K562 (cell line): ENCODE measurements at regions not wholly inside any gene's neighbourhood (a gene's known extent, or its start where the extent isn't known, plus 50 kb on each side); places are given as distances from the start of the nearest gene placed in this dataset.

Experiments used
- CHCHD3 ChIP-seq: fragments of 250-450 bp; sonication (Bioruptor Pico); IDR thresholded peaks from 2 replicates; pipeline ENCODE4 v2.1.2; 2022; ENCODE audit warnings: mild to moderate bottlenecking
- E2F1 ChIP-seq: sonication (generic); formaldehyde crosslinking; IDR thresholded peaks from 2 replicates; pipeline ENCODE4 v1.8.1; 2023; ENCODE audit warnings: mild to moderate bottlenecking, missing genetic modification reagents, moderate library complexity
- MIER1 ChIP-seq: fragments of 450-650 bp; IDR thresholded peaks from 2 replicates; pipeline ENCODE4 v1.6.1; 2016; ENCODE audit warnings: antibody characterized with exemption, mild to moderate bottlenecking, low read depth
- NRF1 ChIP-seq, 2 experiments: fragments of 450-650 bp; IDR thresholded peaks in 1 of 2; conservative IDR thresholded peaks in 1 of 2; 2 replicates each; pipeline ENCODE4 v1.6.1; 2014; ENCODE audit warnings: mild to moderate bottlenecking in 2 of 2
- TCF7L2 ChIP-seq: fragments of 150-350 bp; IDR thresholded peaks from 2 replicates; pipeline ENCODE4 v1.6.1; 2016; ENCODE audit warnings: low read depth, mild to moderate bottlenecking, low read length, moderate library complexity
- TRIM24 ChIP-seq, 2 experiments: fragments of 450-650 bp; IDR thresholded peaks; 2 replicates each; pipeline ENCODE4 v1.6.1; 2016
- ZNF274 ChIP-seq: IDR thresholded peaks from 2 replicates; pipeline ENCODE4 v1.6.1; 2011; ENCODE audit warnings: low read depth, mild to moderate bottlenecking, low read length, moderate library complexity, borderline replicate concordance
- ZNF3 ChIP-seq: fragments of 250-450 bp; sonication (Bioruptor Pico); IDR thresholded peaks from 2 replicates; pipeline ENCODE4 v1.5.0; 2021; ENCODE audit warnings: mild to moderate bottlenecking, moderate library complexity
- ZNF740 ChIP-seq, 3 experiments: fragments of 200-800 bp in 1 of 3; sonication (Bioruptor generic) in 1 of 3; sonication (generic) in 1 of 3; formaldehyde crosslinking in 1 of 3; IDR thresholded peaks; 2 replicates each; pipeline versions ENCODE4 v1.6.1 to v1.8.0; 2016 to 2022; ENCODE audit warnings: mild to moderate bottlenecking in 2 of 3, missing compliant biosample characterization in 2 of 3, missing genetic modification characterization in 2 of 3, missing genetic modification reagents in 1 of 3
- TF ChIP-seq, protein P1 (sequence below), 2 experiments: fragments of 450-650 bp in 1 of 2; sonication (generic) in 1 of 2; formaldehyde crosslinking in 1 of 2; IDR thresholded peaks; 2 replicates each; pipeline versions ENCODE4 v1.7.1 to v1.9.0; 2016 to 2022; ENCODE audit warnings: inconsistent platforms in 1 of 2, mild to moderate bottlenecking in 1 of 2, missing genetic modification reagents in 1 of 2
- TF ChIP-seq, protein P2 (sequence below): sonication (generic); formaldehyde crosslinking; IDR thresholded peaks from 2 replicates; pipeline ENCODE4 v1.8.1; 2023; ENCODE audit warnings: mild to moderate bottlenecking, missing genetic modification reagents

DNA sequence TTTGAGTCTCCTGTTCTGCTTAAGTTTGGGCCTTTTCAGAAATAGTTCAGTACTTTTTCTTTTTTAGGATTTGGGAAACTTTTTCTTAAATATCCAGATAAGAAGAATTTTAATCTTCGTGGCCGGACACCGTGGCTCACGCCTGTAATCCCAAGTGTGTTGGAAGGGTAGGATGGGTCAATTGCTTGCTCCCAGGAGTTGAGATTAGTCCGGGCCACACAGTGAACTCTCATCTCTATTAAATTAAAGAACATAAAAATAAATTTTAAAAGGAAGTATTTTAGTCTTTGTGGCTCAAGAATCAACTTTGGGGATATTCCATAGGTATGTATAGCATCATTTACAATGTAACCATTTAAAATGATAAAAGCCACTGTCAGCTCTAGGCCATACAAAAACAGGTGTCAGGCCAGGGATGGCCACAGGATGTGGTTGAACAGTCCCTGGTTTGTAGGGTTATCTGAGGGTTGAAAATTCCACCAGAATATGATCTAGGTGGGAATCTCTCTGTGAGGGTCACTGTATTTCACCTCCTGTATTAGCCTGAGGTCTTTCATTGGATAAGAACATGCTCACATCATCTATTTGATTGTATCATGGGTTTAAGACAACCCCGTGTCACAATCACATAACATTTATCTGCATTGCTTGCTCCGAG is 115.6 kb downstream of the GGTLC2 start (continued):
- TF ChIP-seq, protein P1, sequence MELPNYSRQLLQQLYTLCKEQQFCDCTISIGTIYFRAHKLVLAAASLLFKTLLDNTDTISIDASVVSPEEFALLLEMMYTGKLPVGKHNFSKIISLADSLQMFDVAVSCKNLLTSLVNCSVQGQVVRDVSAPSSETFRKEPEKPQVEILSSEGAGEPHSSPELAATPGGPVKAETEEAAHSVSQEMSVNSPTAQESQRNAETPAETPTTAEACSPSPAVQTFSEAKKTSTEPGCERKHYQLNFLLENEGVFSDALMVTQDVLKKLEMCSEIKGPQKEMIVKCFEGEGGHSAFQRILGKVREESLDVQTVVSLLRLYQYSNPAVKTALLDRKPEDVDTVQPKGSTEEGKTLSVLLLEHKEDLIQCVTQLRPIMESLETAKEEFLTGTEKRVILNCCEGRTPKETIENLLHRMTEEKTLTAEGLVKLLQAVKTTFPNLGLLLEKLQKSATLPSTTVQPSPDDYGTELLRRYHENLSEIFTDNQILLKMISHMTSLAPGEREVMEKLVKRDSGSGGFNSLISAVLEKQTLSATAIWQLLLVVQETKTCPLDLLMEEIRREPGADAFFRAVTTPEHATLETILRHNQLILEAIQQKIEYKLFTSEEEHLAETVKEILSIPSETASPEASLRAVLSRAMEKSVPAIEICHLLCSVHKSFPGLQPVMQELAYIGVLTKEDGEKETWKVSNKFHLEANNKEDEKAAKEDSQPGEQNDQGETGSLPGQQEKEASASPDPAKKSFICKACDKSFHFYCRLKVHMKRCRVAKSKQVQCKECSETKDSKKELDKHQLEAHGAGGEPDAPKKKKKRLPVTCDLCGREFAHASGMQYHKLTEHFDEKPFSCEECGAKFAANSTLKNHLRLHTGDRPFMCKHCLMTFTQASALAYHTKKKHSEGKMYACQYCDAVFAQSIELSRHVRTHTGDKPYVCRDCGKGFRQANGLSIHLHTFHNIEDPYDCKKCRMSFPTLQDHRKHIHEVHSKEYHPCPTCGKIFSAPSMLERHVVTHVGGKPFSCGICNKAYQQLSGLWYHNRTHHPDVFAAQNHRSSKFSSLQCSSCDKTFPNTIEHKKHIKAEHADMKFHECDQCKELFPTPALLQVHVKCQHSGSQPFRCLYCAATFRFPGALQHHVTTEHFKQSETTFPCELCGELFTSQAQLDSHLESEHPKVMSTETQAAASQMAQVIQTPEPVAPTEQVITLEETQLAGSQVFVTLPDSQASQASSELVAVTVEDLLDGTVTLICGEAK (IDR thresholded peaks at IDR 0.05) = no peak
- TF ChIP-seq, protein P1 (CRISPR knock-in tag; IDR thresholded peaks at IDR 0.05) = no peak
- TF ChIP-seq NRF1 (conservative IDR thresholded peaks at IDR 0.05 in 1 of 2, IDR thresholded peaks at IDR 0.05 in 1 of 2) = no peak
- 0 out of 2 replicates have a peak, but pooled peaks have one; percentile 31 for TF ChIP-seq E2F1 (CRISPR knock-in tag)
- TF ChIP-seq ZNF3 (CRISPR knock-in tag) = 0 out of 2 replicates have a peak, but pooled peaks have one; percentile 15
- TF ChIP-seq, protein P2, sequence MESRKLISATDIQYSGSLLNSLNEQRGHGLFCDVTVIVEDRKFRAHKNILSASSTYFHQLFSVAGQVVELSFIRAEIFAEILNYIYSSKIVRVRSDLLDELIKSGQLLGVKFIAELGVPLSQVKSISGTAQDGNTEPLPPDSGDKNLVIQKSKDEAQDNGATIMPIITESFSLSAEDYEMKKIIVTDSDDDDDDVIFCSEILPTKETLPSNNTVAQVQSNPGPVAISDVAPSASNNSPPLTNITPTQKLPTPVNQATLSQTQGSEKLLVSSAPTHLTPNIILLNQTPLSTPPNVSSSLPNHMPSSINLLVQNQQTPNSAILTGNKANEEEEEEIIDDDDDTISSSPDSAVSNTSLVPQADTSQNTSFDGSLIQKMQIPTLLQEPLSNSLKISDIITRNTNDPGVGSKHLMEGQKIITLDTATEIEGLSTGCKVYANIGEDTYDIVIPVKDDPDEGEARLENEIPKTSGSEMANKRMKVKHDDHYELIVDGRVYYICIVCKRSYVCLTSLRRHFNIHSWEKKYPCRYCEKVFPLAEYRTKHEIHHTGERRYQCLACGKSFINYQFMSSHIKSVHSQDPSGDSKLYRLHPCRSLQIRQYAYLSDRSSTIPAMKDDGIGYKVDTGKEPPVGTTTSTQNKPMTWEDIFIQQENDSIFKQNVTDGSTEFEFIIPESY (CRISPR knock-in tag) = no peak
- TF ChIP-seq ZNF740 (CRISPR knock-in tag; IDR thresholded peaks at IDR 0.05) = no peak
- no peak for TF ChIP-seq ZNF740 (tag; IDR thresholded peaks at IDR 0.05)
- TF ChIP-seq TCF7L2 = no peak
- TF ChIP-seq ZNF274 = no peak
- no peak for TF ChIP-seq TRIM24 (IDR thresholded peaks at IDR 0.05)
- no peak for TF ChIP-seq MIER1
- no peak for TF ChIP-seq CHCHD3 (CRISPR knock-in tag)
